GM12892 (cell line): ENCODE measurements at regions not wholly inside any gene's neighbourhood (a gene's known extent, or its start where the extent isn't known, plus 50 kb on each side); places are given as distances from the start of the nearest gene placed in this dataset.

Source experiments
- POLR2A ChIP-seq: IDR thresholded peaks from 2 replicates; pipeline ENCODE4 v1.6.1; 2011; ENCODE audit warnings: low read depth, low read length, control low read depth
- POLR2AphosphoS5 ChIP-seq: IDR thresholded peaks from 2 replicates; pipeline ENCODE4 v1.6.1; 2011; ENCODE audit warnings: low read depth, low read length, control low read depth

DNA sequence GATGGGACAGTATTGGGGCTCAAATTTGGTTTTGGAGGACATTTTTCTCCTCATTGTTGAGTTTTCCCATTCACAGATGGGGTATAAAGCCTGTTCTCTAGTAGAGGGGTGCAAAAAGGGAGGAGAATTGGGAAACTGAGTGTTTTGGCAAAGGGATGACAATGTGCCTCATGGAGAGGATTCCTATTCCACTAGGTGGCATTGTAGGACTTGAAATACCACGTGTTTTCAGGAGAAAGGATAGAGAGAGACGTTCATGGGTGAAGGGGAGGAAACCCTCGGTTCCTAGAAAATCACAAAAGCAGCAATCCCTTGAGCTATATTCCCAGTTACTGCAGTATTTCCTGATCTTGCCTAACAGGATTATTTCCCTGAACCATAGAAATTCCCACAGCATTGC lies 113.7 kb upstream of the SRD5A2 start:
- TF ChIP-seq POLR2A (no peak), POLR2AphosphoS5 (no peak)
